Suppressor macrophage (primary cell): ENCODE measurements at regions not wholly inside any gene's neighbourhood (a gene's known extent, or its start where the extent isn't known, plus 50 kb on each side); places are given as distances from the start of the nearest gene placed in this dataset.

Experiments
- DNase-seq, 4 experiments: peaks; one replicate each; pipeline ENCODE4 v3.0.0-alpha.2; 2020 to 2022

- no peak for DNase-seq
These were observed 135.0 kb upstream of the STC2 start for GRCh38 chr5:173463207-173463606.

DNA sequence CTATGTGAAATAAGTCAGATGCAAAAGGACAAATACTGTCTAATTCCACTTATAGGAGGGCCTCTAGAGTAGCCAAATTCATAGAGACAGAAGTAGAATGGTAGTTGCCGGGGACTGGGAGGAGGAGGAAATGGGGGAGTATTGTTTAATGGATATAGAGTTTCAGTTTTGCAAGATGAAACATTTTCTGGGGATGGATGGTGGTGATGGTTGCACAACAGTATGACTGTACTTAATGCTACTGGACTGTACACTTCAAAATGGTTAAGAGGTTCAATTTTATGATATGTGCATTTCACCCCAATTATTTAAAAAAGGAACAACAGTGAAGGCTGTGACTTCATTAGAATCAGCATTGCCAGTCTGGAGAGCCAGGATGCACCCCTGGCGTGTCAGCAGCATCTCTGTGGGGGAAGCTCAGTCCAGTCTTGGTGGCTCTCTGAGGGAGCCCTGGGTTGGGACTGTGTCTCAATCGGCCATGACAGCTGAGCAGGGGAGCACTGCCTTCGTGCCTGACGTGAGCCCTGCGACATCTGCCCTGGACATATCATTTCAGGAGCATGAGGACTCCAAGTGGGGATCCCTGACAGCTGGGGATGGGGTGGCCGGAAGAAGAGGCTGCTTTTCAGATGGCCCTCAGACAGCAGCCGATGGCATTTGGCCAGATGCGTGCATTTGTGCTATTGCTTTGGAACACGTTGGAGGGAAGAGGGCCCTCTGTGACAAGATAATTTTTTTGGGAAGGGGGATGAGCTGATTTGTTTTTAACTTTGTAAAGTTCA is 130.8 kb upstream of the STC2 start:
- peak in 2 of 4 experiments; percentile 7 to 28 for DNase-seq

DNA sequence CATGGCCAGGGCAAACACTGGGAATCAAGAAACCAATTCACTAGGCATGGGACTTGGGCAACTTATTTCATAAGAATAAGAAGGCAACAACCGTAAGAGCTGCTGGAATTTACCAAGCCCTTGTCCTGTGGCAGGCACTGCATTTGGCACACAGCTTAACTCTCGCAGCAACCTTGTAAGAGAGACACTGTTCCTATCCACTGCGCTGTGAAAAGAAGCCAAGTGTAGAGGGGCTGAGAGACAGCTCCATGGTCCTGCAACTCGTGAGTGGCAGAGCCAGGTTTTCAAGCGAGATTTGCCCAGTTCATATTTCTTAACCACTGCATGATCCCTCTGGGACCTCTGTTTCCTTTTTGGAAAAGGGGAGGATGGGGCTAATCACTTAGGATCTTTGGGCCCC is 129.3 kb upstream of the STC2 start:
- no peak for DNase-seq

GRCh38 chr5:173456751-173457171 is 128.5 kb upstream of the STC2 start:
- peak in 2 of 4 experiments; percentile 5 to 7 for DNase-seq

- no peak for DNase-seq
These were observed 128.0 kb upstream of the STC2 start for GRCh38 chr5:173456181-173456580.

DNA sequence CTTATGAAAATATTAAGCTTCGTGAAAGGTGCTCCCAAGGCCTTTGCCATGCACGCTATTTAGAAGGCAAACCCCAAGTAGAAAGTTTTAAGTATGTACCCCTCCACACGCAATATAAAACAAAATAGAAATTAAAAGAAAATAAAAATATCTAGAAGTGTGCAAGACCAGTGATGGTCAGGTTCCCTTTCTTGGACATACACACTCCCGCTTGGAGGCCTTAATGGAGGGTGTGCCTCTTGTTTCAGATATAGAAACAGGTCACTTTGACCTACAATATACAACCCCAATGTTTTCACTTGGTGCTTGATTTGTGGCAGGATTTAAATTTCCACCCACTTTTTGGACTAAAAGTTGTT is 127.4 kb upstream of the STC2 start:
- no peak for DNase-seq

DNA sequence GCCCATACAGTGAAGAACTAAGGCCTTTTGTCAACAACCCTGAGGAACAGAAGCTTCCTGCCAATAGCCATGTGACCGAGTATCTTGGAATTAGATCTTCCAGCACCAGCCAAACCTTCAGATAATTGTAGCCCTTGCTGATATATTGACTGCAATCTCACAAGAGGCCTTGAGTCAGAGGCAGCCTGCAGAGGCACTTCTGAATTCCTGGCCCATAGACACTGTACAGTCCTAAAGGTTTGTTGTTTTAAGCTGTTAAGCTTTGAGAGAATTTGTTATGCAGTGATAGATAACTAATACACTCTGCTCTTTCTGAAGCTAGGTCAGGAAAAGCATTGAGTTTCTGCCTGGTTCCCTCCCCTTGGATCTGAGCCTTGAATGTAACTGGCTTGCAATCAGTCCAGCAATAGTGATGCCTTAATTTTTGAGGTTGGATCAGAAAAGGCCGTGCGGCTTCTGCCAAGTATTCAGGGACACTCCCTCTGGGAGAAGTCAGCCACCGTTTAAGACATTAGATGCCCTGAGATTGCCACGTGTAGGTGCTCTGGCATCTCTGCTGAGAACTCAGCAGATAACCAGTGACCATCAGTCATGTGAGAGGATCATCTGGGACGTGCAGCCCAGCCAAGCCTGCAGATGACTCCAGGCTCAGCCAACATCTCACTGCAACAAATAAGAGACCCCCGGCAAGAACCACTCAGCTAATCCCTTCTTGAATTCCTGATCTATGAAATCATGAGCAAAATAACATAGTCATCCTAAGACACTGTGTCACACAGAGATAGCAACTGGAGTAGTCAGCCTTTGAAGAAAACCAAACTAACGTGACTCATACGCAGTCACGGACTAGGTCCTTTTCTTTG is 126.8 kb upstream of the STC2 start:
- no peak for DNase-seq

DNA sequence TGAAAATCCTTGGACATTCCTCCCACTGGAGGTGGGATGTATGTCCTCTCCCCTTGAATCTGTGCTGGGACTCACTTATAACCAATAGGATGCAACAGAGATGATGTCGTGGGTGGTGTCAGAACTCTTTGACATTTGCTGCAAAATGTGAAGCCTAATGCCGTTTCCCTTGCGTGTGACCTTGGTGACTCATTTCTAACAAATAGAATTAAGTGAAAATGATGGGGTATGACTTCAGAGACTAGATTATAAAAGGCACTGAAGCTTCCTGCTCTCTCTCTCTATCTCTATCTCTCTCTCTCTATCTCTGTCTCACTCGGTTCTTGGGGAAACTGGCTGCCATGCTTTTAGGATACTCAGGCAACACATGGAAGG is 126.1 kb upstream of the STC2 start:
- DNase-seq = peak in 3 of 4 experiments; percentile 9 to 50 (median 44)

- DNase-seq = no peak
These were observed 125.0 kb upstream of the STC2 start for GRCh38 chr5:173453167-173453566.

DNA sequence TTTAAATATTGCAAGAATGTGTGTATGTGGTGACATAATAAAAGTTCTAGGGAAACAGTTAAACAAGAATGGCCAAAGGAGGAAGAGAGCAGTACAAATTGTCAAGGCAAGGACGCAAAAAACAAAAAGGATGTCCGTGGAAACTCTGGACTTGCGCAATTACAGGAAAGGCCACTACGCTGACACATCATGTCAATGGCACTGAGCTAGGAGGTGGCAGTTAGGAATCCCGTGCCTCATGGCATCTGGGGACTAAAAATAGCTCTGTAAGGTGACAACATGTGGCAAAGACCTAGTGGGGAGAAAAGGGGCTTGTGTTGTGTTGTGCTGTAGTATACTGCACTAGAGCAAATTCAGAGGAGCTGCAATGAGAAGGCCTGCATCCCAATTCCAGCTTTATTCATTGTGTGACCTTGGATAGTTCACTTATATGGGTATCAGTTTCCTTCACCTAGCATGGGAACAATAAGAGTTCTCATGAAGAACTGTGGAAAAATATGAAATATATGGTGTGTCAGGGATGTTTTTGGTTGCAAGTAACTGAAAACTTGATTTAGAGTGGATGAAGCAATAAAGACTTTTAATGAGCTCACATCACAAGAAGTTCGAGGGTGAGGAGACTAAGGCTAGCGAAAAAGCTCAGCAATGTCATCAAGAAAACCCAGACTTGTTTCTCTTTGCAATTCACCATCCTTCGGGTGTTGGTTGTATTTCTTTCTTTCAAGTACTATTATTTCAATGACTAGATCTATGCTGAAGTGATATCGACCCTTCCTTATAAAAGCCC is 124.1 kb upstream of the STC2 start:
- peak; percentile 81 to 92 (median 89) for DNase-seq

- no peak for DNase-seq
These were observed 123.4 kb upstream of the STC2 start for GRCh38 chr5:173451651-173452050.

DNA sequence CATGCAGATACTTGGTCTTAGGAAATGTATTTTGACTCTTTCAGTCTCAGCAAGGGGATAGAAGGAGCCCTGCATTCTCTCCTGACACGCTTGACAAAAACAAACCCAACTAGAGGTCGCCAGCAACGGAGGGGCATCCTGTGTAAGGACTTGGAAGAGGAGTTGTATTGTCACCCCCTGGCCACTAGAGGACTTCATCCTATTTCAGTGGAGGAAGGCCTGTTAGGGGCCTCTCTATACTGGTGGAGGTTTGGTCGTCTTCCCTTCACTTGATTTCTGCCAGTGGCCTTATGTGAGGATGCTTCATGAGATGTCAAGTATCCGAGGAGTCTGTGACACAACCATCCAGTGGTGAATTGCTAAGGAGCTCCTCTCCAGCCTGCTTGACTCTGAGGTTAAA is 122.8 kb upstream of the STC2 start:
- DNase-seq = peak in 3 of 4 experiments; percentile 4 to 9 (median 6)

DNA sequence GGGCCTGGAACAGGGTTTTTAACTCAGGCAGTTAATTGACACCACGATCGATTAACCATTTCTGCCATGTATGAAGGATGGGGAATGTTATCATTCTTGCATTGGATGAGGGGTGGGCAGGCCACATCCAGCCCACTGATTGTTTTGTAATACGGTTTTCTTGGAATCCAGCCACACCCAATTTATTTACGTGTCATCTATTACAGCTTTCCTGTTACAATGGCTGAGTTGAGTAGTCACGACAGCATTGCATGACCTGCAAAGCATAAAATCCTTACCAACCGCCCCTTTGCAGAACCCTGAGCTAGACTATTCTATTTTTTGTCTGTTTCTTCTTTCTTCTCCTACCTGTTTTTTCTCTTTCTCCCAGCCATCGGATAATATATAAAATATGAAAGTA is 122.0 kb upstream of the STC2 start:
- DNase-seq = no peak

- no peak for DNase-seq
These were observed 120.6 kb upstream of the STC2 start for GRCh38 chr5:173448856-173449255.

GRCh38 chr5:173443971-173444370 is 115.8 kb upstream of the STC2 start:
- DNase-seq = no peak

DNA sequence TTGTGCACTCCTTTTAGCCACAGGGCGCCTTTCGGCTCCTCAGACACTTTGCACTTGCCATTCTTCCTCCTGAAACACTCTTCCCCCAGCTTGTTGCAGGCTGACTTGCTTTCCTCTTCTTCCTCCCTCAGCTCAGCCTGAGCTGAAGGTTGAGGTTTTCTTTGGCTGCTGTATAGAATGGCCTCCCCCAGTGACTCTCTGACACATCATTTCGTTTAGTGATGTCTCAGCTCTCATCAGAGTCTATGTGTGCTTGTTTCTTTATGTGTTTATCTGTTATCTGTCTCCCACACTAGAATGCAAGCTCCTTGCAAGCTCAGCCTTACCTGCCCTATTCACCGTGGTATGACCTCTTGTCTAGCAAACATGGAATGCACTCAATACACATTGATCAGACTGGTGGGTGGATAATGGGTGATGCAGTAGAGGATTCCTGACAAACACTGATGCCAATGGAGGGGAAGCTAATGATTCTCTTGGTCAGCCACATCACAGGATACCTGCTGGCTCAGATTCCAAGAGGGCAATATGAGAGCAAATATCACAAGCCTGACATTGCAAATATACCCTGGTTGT is 112.9 kb upstream of the STC2 start:
- DNase-seq = no peak

DNA sequence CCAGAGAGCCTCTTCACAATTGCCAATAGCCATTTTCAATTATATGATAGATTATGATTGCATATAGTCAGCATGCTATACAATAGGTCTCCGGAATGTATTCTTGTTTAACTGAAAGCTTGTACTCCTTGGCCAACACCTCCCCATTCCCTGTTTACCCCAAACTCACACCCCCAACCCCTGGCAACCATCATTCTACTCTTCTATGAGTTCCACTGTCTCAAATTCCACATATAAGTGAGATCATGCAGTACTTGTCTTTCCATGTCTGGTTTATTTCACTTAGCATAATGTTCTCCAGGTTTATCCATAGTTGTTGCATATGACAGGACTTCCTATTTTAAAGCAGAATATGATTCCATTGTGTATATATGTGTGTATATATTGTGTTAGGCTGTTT is 110.7 kb upstream of the STC2 start:
- no peak for DNase-seq

DNA sequence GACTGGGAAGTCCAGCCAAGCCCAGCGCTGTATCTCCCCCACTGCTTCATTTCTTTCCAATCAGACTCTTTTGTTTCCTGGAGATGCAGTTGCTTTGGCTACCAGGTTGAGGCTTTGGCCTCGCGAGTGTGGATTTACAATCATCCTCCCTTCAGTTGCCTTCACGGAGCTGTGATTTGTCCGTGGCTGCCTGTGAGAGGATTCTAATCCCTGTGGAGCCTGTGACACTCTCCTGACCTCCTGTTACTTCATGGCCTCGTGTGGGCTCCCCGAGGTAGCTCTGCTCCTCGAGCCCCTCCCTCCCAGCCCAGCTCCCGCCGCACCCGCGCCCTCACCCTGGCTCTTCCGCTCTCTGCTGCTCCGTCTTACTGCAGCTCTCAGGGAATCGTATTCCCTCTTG is 107.2 kb upstream of the STC2 start:
- no peak for DNase-seq

GRCh38 chr5:173434270-173434669 is 106.1 kb upstream of the STC2 start:
- no peak for DNase-seq

- DNase-seq = no peak
These were observed 102.2 kb upstream of the STC2 start for GRCh38 chr5:173430394-173430793.

DNA sequence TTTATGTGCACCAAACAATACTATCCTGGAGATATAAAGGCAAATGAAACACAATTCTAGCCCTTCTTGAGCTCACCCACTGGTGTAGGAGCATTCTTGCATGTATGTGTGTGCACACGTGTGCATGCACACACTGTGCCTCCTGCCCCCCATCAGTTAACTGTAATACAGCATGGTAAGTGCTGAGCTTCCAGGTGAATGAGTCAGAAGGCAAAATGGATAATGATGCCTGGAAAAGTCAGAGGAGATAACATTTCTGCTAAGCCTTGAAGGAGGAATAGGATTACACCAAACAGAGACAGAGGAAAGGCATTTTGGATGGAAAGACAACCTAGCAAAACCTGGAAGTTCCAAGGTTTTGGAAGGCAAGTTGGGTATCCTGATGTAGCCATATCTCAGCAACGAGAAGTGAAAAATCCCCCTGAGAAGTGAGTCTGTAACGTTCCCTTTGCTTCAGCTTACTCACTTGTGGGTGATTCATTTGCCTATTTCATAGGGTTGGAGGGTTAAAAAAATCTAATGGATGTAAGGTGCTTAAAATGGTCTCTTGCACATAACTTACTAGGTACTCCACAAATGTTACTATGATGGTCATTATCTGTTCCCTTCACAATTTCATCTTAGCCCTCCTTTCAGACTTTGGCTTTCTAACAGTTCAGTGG is 101.4 kb upstream of the STC2 start:
- DNase-seq = no peak

DNA sequence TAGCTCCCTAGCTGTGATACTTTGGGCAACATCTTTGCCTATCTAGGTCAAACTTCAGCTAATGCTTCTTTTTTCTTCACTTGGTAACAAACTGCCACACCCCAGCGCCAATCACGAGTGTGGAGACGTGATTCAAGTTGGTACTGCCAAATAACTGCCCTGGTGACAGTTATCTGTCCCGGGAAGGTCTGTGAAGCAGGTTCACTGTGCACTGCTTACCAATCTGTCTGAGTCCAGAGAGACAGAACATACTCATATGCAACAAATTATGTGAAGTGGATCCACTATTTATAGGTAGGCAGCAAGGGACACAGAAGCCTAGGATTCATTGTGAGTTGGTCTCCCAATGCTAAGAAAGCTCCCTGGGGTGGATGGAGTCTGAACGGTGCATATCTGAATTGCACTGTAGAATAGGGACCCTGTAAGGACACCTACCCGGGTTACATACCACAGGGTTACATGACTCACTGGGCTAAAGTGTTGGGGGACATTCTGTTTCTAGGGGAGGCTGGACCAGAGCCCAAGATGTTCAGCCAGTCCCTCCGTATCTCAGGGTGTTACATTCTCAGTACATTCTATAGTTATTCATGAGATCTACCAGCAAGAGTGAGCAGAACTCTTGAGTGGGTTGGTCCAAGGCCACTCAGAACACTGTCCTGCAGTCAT is 95.4 kb upstream of the STC2 start:
- DNase-seq = no peak
